NCI-H2107 (cell line): ENCODE measurements at regions not wholly inside any gene's neighbourhood (a gene's known extent, or its start where the extent isn't known, plus 50 kb on each side); places are given as distances from the start of the nearest gene placed in this dataset.

Experiments used
- DNase-seq: peaks from one replicate; lab custom pipeline; 2025; lab: John Stamatoyannopoulos, UW

DNA sequence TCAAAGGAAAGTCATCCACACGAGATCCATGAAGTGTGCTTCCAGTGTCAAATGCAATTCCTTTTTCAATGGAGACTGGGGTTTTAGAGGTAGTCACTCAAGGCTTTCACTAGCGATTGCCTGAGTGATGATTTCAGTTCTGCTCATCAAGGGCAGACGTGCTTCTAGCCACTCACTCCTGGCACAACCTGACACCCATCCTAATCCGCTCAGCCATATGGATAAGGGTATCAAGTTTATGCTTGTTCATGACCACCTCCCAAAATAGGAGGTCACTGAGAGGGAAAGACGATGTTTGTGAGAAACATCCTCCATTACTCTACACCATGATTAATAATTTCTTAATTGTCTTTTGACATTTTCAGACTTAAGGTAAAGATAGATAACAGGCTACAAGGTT, 91.3 kb upstream of the HEY2 start:
- no peak for DNase-seq

DNA sequence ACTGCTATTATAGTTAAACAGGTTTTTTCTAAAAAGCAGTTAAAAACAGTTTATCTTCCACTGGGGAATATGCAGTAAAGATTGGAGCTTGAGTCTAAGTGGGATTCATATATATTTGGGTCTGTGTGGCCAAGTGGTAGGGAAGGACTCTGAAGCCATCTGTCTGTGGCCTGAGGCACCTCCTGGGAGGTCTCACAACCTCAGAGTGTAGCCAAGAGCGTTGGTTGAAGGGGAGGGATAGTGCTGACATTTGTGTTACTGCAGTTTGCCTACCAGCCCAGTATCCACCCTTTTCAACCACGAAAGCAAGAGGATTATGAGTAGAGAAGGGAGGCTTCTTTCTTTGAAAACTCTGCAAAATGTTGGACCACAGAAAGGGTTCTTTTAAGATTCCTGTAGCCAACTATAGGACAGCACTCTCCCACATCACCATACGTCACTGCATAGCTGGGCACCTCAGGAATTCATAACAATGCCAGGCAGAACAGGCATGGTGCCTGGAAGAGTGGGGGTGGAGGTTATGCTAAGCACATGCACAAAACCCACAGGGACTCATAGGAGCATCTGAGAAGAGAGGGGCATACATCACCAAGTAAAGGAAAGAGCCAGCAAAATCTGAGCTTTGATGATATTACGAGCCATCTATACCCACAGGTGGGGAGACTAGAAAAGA, 90.5 kb upstream of the HEY2 start:
- DNase-seq, result no peak

DNA sequence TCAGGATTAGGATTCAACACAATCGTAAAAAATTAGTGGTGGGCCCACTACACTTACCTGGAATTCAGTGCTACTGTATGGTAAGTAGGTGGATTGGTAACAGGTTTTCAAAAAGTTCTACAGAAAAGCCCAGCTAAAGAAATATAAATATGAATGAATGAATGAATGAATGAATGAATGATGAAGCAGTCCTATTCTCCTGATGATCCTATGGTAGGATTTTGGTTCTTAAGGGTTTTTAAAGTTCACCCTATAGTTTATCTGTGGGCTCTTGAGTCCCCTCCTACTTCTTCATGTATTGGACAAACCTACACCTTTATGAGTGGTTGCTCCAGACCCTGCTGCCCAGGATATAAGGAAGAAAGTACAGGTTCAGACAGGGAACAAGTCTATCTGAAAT, 89.5 kb upstream of the HEY2 start:
- no peak for DNase-seq

DNA sequence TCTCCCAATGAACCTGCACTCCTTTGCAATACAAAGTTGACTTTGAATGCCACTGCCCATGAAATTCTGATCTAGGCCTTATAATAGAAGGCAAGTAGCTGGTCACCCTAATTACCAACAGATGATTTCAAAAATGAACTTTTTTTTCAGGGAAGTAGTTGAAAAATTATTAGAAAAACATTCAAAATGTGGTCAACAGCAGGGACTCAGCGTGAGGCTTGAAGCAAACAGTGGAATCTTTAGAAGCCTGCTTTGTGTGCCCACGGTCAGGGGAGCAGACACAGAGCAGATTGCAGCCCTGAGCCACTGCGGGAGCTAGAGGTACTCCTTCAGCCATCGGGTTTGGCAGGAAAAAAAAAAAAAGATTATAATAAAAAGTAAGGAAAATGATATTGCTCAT, 87.1 kb upstream of the HEY2 start:
- no peak for DNase-seq

DNA sequence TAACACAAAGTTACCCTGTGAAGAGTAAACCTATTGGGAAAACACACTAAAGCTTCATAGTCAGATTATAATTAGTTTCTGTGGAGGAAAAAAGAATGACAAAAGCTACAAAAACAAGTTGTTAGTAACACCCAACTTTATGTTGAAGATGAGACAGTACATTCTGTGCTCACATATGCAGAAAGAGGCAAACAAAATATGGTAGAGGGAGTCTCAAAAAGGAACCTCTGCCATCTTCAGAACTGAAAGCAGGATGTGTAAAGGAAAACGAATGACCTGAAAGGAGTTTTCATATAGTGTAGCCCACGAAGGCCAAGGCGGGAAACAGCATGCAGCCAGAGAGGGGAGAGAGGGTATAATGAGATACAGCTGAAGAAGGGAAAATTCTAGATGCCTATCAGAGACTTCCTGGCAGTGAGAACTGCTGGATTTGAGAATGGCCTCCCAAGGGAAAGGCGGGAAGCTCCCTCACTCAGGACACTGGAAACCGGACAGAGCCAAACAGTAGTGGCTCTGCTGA, 84.1 kb upstream of the HEY2 start:
- DNase-seq, result no peak

DNA sequence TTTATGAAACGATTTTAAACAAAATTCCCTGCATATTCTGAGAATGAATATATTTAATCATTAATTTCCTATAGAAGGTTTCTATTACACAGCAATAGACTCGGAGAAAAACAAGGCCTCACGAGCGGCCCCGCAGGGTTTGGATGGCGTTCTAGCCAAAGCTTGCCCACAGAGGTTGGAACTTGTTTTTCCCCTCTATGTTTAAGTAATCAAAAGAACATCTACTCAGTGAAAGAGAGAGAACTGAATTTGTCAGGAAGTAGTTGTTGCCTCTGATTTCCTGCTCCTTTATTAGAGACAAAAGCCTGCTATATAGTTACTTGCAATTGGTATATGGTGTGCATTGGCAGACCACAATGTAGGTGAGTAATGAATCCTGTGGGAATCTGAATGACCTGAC, 82.1 kb upstream of the HEY2 start:
- no peak for DNase-seq

DNA sequence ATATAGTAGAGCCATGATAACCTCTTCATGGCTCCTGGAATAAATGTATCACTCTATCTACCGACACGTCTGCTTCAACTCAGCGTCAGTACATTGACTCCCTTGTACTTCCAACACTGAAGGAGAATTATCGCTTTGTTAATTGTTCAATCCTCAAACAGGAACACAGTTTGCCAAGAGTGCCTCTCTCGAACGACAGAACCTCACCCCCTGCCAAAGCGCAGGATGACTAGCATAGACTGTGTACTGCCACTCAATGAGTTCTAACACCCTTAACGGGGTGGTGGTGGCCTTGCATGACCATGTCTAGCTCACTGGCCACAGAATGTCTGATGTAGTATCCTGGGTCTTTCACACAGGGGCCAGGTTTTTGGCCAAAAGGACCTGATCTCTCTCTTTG, 81.4 kb upstream of the HEY2 start:
- no peak for DNase-seq

DNA sequence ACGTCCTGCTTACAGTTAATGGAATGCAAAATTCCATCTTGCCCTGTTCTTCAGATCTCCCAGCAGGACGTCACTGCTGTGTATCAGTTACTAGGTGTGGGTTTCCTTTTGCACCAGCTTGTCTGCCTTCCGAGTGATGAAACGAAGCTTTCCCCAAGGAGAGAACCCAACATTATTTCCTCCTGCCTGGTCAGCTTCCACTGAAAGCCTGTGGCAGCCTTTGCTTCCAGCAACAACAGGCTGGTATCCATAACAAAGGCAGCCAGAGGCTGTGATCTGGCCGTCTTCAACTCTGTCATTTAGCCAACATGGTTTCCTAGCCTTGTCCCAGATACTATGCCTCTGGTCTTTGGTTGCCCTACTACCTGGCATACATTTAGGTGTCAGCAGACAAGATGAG, 78.9 kb upstream of the HEY2 start:
- no peak for DNase-seq

DNA sequence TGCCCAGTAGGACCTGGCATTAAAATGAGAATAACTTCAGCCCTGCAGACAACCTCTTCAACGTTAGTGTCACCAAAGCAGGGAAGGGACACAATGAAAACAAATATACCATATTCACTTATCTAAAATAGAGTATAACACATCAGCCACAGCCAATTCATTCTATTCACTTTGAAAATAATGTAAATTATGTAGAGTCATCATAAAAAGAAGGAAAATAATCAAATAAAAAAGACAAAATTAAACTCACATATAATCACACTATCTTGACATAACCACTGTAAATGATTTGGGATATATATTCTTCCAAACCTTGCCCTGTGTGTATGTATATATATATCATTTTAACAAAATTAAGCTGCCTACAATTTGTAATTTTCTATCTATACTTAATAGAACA, 78.1 kb upstream of the HEY2 start:
- no peak for DNase-seq

DNA sequence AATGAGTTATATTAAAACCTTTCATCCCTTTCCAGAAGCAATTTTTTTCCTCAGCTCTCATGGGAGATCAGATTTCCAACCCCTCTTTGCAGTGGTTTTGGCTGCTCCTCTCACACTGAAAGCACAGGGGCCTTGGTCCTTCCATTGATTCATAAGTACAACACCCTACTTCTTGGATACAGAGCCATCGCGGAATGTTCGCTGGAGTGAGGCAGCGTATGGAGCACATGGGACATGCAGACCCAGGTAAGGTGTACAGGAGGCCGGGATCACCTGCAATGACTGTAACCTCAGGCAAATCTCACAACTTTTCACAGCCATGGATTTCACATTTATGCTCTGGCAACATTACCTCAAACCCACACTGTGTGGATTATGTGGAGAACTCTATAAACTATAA, 75.2 kb upstream of the HEY2 start:
- no peak for DNase-seq

DNA sequence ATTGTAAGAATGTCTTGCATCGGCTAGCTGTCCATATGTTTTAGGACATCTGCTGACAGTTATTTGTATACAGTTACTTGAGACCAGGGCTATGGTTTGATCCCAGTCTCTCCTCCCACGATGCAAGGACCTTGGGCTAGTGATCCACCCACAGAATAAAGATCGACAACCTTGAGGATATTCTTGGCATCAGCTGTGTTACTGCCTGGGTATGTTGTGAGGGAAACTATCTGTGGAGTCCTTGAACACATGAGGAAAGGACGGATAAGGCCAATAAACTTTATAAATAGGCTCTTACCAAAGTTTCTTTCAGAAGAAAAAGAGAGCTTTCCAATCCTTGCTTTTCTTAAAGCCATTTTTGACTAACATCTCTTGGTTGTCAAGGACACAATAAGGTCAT, 70.8 kb upstream of the HEY2 start:
- DNase-seq, result no peak

DNA sequence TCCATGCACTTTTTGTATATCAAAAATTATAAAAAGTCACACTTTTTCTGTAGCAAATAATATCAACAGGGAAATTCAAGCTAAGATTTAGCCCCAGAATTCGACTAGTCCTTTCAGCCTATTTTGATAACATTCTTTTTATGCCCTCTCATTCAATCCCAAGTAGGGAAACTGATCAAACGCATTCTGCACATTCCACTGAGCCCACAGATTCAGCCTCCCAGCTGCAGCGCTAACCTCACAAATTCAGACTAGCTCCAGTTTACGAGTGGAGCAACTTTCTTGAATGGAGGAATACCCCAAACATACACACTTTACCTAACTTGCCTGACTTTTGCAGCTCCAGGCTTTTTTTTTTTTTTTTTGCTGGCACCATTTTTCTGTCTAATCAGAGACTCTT, 70.3 kb upstream of the HEY2 start:
- DNase-seq, result no peak

DNA sequence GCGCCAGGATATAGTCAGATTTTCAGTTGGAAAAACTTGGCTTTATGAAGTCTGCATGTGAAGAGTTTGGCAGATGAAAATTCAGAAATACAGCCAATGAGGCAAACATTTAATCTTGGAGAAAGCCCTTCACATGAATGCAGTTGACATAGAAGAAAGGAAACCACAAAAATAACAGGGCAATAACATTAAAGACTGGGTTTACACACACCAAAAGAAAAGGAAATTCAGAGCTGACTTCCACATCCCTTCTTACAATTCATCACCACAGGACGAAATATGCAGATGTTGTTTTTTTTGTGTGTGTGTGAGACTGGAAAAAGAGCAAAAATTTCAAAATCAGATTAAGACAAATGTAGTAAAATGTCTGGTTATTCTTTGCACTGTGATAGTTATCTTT, 69.8 kb upstream of the HEY2 start:
- DNase-seq, result no peak

DNA sequence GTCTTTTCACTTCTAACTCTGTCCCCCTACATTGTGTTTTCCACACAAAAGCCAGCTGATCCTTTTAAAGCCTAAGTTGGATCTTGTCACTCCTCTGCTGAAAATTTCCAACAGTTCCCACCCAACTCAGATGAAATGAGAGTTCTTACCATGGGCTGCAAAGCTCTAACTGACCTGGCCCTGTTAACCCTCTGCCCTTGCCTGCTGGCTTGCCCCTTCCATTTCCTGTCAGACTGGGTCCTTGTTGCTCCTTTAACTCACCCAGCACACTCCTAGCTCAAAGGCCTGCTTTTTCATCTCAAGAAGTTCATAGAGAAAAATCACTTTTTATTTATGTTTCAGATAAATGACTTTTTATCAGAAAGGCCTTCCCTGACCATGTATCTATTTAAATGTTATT, 66.5 kb upstream of the HEY2 start:
- DNase-seq, result no peak

DNA sequence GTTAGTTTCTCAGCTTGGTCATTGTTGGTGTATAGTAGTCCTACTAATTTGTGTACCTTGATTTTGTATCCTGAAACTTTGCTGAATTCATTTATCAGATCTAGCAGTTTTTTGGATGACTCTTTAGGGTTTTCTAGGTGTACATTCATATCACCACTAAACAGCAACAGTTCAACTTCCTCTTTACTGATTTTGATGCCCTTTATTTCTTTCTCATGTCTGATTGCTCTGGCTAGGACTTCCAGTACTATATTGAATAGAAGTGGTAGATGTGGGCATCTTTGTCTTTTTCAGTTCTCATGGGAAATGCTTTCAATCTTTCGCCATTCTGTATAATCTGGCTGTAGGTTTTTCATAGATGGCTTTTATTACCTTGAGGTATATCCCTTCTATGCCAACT, 61.3 kb upstream of the HEY2 start:
- no peak for DNase-seq

DNA sequence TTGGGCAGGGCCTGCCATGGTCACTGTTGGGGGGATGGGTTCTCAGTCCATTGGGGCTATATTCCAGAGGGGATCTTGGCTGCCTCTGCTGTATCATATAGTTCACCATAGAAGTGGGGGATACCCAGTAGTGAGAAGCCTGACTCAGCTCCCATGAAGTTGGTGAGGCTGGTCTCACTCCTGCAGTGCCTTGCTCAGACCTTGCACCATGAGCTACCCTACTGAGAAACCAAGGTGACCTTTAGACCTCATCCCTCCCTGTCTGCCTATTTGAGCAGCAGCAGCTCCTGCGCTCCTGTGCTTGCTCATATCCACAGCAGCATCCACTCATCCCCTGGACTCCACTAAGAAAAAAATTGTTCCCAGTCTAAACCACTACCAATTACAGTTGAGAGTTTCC, 56.0 kb upstream of the HEY2 start:
- no peak for DNase-seq

DNA sequence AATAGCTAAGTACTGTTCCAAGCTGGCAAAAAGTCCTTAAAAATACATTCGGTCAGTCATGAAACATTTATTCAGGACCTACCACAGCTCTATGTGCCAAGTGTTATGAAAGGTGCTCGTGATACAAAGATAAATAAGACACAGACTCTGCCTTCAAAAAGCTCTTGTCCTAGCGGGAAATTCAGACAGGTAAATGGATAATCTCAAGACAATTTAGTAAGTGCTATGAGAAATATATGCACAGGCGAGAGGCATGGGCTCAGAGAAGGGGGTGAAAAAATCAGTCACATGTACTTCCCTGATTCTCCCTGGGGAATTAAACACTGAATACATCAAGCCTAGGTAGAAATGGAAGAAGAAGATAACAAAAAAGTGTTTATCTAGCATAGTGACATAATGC, 49.8 kb upstream of the HEY2 start:
- DNase-seq, result no peak
